ENCODE measurements at regions not wholly inside any gene's neighbourhood (a gene's known extent, or its start where the extent isn't known, plus 50 kb on each side); places are given as distances from the start of the nearest gene placed in this dataset.

DNA sequence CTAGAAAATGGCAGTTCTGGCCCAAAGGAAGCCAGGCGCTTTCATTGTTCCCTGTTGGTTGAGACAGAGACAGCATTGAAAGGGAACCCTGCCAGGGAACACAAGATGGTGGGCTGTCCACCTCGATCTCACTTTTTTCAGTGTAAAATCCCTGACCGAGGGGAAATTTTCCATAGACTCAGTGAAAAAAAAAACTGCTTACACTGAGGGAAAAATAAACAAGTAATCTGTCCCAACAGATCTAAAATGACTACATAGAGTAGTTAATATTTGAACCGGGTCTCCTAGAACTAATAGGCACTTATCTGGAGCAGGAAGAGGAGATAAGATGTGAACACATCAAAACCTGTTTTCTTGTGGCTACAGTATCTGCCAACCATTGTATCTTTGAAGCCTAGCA is 763.4 kb upstream of the GOLIM4 start:
- Mint-ChIP-seq H3K27me3 (ENCODE audit: insufficient read depth) (no peaks in the 10 kb centered on the region), H3K36me3 (ENCODE audit: low read depth) (no peaks in the 10 kb centered on the region), H3K27ac (no peak overlapping the region), H3K4me1 (peaks cover 5% of the 10 kb centered on the region), H3K4me3 (no peak overlapping the region), H3K9me3 (no peaks in the 10 kb centered on the region)
- H3K9me3 ChIP-seq (ENCODE audit: control insufficient read depth, low read length), result no peaks in the 10 kb centered on the region
- no peaks in the 10 kb centered on the region for H3K4me1 ChIP-seq (ENCODE audit: control insufficient read depth, insufficient read depth, low read length)
- WGBS, 2 experiments (ENCODE audit: insufficient coverage in 1 of 2, insufficient read length in 1 of 2), result 95 to 100% methylated on average over 4 of the region's 4 CpGs
- H3K36me3 ChIP-seq (ENCODE audit: control insufficient read depth, insufficient read depth, low read length), result no peaks in the 10 kb centered on the region
- H3K4me3 ChIP-seq (ENCODE audit: low read length), result no peak overlapping the region
- no peaks in the 10 kb centered on the region for H3K27me3 ChIP-seq (ENCODE audit: control insufficient read depth, insufficient read depth, low read length, poor library complexity, severe bottlenecking)
- no peak overlapping the region for H3K9ac ChIP-seq (ENCODE audit: extremely low read depth, low read length, poor library complexity, severe bottlenecking)
- H3K27ac ChIP-seq (ENCODE audit: low read depth, low read length), result no peak overlapping the region
- no peak for DNase-seq
- TF ChIP-seq, protein P1, sequence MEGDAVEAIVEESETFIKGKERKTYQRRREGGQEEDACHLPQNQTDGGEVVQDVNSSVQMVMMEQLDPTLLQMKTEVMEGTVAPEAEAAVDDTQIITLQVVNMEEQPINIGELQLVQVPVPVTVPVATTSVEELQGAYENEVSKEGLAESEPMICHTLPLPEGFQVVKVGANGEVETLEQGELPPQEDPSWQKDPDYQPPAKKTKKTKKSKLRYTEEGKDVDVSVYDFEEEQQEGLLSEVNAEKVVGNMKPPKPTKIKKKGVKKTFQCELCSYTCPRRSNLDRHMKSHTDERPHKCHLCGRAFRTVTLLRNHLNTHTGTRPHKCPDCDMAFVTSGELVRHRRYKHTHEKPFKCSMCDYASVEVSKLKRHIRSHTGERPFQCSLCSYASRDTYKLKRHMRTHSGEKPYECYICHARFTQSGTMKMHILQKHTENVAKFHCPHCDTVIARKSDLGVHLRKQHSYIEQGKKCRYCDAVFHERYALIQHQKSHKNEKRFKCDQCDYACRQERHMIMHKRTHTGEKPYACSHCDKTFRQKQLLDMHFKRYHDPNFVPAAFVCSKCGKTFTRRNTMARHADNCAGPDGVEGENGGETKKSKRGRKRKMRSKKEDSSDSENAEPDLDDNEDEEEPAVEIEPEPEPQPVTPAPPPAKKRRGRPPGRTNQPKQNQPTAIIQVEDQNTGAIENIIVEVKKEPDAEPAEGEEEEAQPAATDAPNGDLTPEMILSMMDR (conservative IDR thresholded peaks at IDR 0.05), result no peak

DNA sequence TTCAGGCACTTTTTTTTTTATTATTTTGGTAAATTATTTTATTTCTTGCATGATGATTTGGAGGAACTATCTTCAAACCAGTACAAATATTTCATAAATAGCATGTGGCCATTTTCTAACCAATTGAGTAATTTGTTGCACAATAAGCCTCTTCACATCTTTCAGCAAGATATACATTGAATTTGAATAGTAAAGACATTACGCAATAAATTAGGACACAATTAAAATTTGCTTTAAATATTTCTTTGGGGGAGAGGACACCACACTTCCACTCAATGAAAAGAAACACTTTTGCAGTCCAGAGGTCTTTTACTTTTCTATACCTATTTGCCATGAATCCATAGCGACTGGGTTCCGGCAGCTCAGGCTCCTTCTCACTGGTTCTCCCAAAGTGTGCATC is 762.6 kb upstream of the GOLIM4 start:
- no peaks in the 10 kb centered on the region for H3K27me3 ChIP-seq (ENCODE audit: control insufficient read depth, insufficient read depth, low read length, poor library complexity, severe bottlenecking)
- no peak overlapping the region for H3K27ac Mint-ChIP-seq
- H3K27me3 Mint-ChIP-seq (ENCODE audit: insufficient read depth), result no peaks in the 10 kb centered on the region
- H3K4me3 ChIP-seq (ENCODE audit: low read length), result no peak overlapping the region
- H3K9ac ChIP-seq (ENCODE audit: extremely low read depth, low read length, poor library complexity, severe bottlenecking), result no peak overlapping the region
- TF ChIP-seq, protein P1 (conservative IDR thresholded peaks at IDR 0.05), result no peak
- no peaks in the 10 kb centered on the region for H3K4me1 ChIP-seq (ENCODE audit: control insufficient read depth, insufficient read depth, low read length)
- no peak for DNase-seq
- no peak overlapping the region for H3K4me3 Mint-ChIP-seq
- no peaks in the 10 kb centered on the region for H3K9me3 ChIP-seq (ENCODE audit: control insufficient read depth, low read length)
- H3K4me1 Mint-ChIP-seq, result peaks cover 5% of the 10 kb centered on the region
- H3K9me3 Mint-ChIP-seq, result no peaks in the 10 kb centered on the region
- H3K36me3 ChIP-seq (ENCODE audit: control insufficient read depth, insufficient read depth, low read length), result no peaks in the 10 kb centered on the region
- no peaks in the 10 kb centered on the region for H3K36me3 Mint-ChIP-seq (ENCODE audit: low read depth)
- 94% methylated on average over 3 of the region's 3 CpGs; no CpG with 5 or more reads in 1 of the 2 experiments for WGBS, 2 experiments (ENCODE audit: insufficient coverage in 1 of 2, insufficient read length in 1 of 2)
- no peak overlapping the region for H3K27ac ChIP-seq (ENCODE audit: low read depth, low read length)

DNA sequence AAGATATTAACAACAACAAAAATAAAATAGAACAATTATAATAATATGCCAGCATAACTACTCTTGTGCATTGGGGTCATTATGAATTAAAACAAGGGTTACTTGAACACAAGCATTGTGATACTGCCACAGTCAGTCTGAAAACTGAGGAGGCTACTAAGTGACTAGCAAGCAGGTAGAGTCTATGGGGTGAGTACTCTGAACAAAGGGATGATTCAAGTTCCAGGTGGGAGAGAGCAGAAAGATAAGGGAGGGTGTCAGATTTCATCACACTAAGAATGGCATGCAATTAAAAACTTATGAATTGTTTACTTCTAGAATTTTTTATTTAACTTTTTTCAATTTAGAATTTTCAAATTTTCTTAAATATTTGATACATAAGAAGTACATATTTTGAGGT is 754.4 kb upstream of the GOLIM4 start:
- no peak for DNase-seq
- Mint-ChIP-seq H3K36me3 (ENCODE audit: low read depth) (no peaks in the 10 kb centered on the region), H3K4me1 (no peaks in the 10 kb centered on the region)

More for the DNA sequence above, 754.4 kb upstream of the GOLIM4 start:
- Mint-ChIP-seq H3K27ac (no peak overlapping the region), H3K4me3 (no peak overlapping the region), H3K27me3 (ENCODE audit: insufficient read depth) (peaks cover 12% of the 10 kb centered on the region), H3K9me3 (no peaks in the 10 kb centered on the region)
- H3K27ac ChIP-seq (ENCODE audit: low read depth, low read length), result no peak overlapping the region
- H3K4me3 ChIP-seq (ENCODE audit: low read length), result no peak overlapping the region
- H3K27me3 ChIP-seq (ENCODE audit: control insufficient read depth, insufficient read depth, low read length, poor library complexity, severe bottlenecking), result peaks cover 16% of the 10 kb centered on the region
- H3K4me1 ChIP-seq (ENCODE audit: control insufficient read depth, insufficient read depth, low read length), result no peaks in the 10 kb centered on the region
- TF ChIP-seq, protein P1 (conservative IDR thresholded peaks at IDR 0.05), result no peak
- H3K9ac ChIP-seq (ENCODE audit: extremely low read depth, low read length, poor library complexity, severe bottlenecking), result no peak overlapping the region
- no peaks in the 10 kb centered on the region for H3K36me3 ChIP-seq (ENCODE audit: control insufficient read depth, insufficient read depth, low read length)
- no peaks in the 10 kb centered on the region for H3K9me3 ChIP-seq (ENCODE audit: control insufficient read depth, low read length)

All from endodermal cell (in vitro differentiated cells).